ENCODE measurements at regions not wholly inside any gene's neighbourhood (a gene's known extent, or its start where the extent isn't known, plus 50 kb on each side); places are given as distances from the start of the nearest gene placed in this dataset.

DNA sequence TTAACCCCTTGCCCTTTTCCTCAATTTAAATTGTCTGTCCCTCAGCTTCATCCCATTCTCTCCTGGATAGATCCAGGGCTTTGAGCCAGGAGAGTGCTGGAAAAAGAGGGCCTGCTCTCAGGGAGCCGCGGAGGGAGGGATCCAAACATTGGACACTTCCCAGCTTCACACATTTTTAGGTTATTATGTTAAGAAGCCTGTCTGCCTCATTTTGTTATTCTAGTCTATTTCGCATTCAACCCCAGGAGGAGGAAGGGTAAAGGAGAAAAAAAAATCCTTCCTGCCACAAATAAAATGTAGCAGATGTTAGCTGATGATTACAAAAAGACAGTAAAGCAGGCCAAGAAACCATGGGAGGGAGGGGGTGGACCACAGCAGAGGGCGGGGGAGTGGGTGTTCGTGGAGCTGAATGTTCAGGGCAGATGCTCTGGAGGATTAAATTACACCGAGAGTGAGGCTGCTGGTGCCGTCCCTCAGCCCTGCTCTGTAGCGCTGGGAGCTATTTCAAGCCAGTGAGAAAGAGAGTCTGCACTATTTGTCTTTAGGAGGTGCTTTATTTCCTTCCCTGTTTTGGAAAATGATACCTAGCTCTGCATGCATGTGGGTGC is 60.6 kb upstream of the ZFR start:
- TF ChIP-seq POLR2A (IDR thresholded peaks at IDR 0.05) = no peak
- TF ChIP-seq, protein P1, sequence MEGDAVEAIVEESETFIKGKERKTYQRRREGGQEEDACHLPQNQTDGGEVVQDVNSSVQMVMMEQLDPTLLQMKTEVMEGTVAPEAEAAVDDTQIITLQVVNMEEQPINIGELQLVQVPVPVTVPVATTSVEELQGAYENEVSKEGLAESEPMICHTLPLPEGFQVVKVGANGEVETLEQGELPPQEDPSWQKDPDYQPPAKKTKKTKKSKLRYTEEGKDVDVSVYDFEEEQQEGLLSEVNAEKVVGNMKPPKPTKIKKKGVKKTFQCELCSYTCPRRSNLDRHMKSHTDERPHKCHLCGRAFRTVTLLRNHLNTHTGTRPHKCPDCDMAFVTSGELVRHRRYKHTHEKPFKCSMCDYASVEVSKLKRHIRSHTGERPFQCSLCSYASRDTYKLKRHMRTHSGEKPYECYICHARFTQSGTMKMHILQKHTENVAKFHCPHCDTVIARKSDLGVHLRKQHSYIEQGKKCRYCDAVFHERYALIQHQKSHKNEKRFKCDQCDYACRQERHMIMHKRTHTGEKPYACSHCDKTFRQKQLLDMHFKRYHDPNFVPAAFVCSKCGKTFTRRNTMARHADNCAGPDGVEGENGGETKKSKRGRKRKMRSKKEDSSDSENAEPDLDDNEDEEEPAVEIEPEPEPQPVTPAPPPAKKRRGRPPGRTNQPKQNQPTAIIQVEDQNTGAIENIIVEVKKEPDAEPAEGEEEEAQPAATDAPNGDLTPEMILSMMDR (IDR thresholded peaks at IDR 0.05) = no peak

Data from heart left ventricle (tissue), 13 donors.